Uterus (tissue), 3 donors: ENCODE measurements at regions not wholly inside any gene's neighbourhood (a gene's known extent, or its start where the extent isn't known, plus 50 kb on each side); places are given as distances from the start of the nearest gene placed in this dataset.

Source experiments
- DNase-seq, 2 donors: peaks; one replicate each; pipeline ENCODE4 v3.0.0-alpha.2; 2019 to 2020
- H3K27ac ChIP-seq, 2 donors: fragments of 200-600 bp; sonication (generic); 1 replicate in 1 of 2; 2 replicates in 1 of 2; pipeline ENCODE4 v1.5.1; 2016 to 2018
- H3K27me3 ChIP-seq, 2 donors: fragments of 200-600 bp; sonication (generic); one replicate each; pipeline ENCODE4 v1.5.1; 2018 to 2019; ENCODE audit warnings: control low read depth in 1 of 2
- H3K36me3 ChIP-seq, 2 donors: fragments of 200-600 bp; sonication (generic); one replicate each; pipeline ENCODE4 v1.5.1; 2019; ENCODE audit warnings: control low read depth in 1 of 2
- H3K4me1 ChIP-seq, 2 donors: fragments of 200-600 bp; sonication (generic); one replicate each; pipeline ENCODE4 v1.5.1; 2018 to 2019; ENCODE audit warnings: control low read depth in 1 of 2
- H3K4me3 ChIP-seq, 2 donors: fragments of 200-600 bp; sonication (generic); 1 replicate in 1 of 2; 2 replicates in 1 of 2; pipeline ENCODE4 v1.5.1; 2018 to 2019; ENCODE audit warnings: mild to moderate bottlenecking in 1 of 2
- H3K9me3 ChIP-seq, 2 donors: fragments of 200-600 bp; sonication (generic); one replicate each; pipeline ENCODE4 v1.5.1; 2019; ENCODE audit warnings: control low read depth in 1 of 2
- POLR2A ChIP-seq, 2 donors: fragments of 450-650 bp; IDR thresholded peaks; one replicate each; pipeline ENCODE4 v1.6.1; 2016; ENCODE audit warnings: antibody characterized with exemption in 2 of 2, mild to moderate bottlenecking in 1 of 2, moderate library complexity in 1 of 2
- intact Hi-C: fragments of 100-400 bp; cut with DNase I; formaldehyde crosslinking; loops from one replicate; pipeline ENCODE4 v1.15.1; 2023; ENCODE audit warnings: low total_unique reads
- TF ChIP-seq, protein P1 (sequence below), 4 experiments: fragments of 200-600 bp in 2 of 4; fragments of 450-650 bp in 2 of 4; sonication (generic) in 2 of 4; IDR thresholded peaks; one replicate each; pipeline ENCODE4 v1.5.1; 2016 to 2019; ENCODE audit warnings: antibody characterized with exemption in 4 of 4, mild to moderate bottlenecking in 2 of 4, moderate library complexity in 1 of 4
- donor health status: DM: yes; HTN: yes; CAD: no.

DNA sequence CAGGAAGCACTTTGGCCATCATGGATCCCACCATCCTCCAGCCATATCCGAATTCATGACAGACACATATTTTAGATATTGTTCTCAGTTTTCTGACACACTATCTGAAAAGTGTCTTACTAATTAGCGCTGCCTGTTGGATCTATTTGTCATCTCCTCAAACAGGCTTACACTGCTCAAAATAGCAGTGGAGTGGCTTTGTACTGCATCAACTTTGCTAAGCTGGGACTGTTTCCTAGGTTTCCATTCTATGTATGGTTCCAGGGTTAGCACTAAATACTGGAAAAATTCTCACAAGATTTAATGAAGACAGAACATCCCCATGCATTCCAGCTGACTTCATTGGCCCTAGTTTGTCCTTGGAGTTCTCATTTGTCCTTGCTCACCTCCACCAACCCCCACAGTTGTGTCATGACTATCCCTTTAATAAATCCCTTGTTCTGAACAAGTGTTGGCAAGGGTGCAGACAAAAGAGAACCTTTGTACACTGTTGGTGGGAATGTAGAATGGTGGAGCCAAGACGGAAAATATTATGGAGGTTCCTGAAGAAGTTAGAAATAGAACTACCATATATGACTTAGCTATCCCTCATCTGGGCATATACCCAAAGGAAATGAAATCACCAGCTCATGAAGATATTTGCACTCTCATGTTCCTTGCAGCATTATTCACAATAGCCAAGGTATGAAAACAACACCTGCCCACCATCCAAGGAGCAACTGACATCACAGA is 136.5 kb upstream of the RAI14 start:
- Histone ChIP-seq H3K27me3 (no peaks in the 10 kb centered on the region), H3K4me3 (no peak overlapping the region), H3K9me3 (no peaks in the 10 kb centered on the region), H3K36me3 (no peaks in the 10 kb centered on the region), H3K4me1 (no peaks in the 10 kb centered on the region), H3K27ac (peak overlapping the region; percentile 48 to 61)
- DNase-seq: no peak
- intact Hi-C loops: loop anchor here (5.0 to 10.0 kb wide), 2 partner anchors 135 to 378 kb away; partner anchors contain the start of gene RAI14
- TF ChIP-seq POLR2A (IDR thresholded peaks at IDR 0.05): no peak
- TF ChIP-seq, protein P1, sequence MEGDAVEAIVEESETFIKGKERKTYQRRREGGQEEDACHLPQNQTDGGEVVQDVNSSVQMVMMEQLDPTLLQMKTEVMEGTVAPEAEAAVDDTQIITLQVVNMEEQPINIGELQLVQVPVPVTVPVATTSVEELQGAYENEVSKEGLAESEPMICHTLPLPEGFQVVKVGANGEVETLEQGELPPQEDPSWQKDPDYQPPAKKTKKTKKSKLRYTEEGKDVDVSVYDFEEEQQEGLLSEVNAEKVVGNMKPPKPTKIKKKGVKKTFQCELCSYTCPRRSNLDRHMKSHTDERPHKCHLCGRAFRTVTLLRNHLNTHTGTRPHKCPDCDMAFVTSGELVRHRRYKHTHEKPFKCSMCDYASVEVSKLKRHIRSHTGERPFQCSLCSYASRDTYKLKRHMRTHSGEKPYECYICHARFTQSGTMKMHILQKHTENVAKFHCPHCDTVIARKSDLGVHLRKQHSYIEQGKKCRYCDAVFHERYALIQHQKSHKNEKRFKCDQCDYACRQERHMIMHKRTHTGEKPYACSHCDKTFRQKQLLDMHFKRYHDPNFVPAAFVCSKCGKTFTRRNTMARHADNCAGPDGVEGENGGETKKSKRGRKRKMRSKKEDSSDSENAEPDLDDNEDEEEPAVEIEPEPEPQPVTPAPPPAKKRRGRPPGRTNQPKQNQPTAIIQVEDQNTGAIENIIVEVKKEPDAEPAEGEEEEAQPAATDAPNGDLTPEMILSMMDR (IDR thresholded peaks at IDR 0.05): no peak

DNA sequence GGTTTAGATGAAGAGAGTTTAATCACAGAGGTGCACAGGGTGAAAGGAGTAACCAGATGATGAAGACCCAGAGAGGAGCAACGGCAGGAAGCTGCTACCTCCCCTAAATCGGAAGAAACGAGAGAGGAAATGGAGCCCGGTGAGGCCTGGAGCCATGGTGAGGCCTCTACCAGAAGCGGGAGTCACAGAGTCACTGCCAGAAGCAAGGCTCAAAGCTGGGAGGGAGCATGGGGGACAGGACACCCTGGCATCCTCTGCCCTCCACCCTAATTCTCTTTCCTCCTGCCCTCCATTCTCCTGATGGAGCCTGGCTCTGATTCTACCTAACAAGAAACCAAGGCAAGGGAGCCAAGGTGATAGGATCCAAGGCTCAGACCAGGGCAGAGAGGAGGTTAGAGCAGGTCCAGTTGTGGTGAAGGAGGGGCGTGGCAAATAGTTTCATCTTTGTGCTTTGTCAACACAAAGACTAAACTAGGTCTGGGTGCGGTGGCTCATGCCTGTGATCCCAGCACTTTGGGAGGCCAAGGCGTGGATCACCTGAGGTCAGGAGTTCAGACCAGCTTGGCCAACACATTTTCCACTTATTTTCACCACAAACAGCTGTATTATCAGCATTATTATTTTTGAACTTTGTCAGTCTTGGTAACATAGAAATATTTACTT is 134.4 kb upstream of the RAI14 start:
- Histone ChIP-seq H3K36me3 (no peaks in the 10 kb centered on the region), H3K4me3 (no peak overlapping the region), H3K27me3 (no peaks in the 10 kb centered on the region), H3K9me3 (no peaks in the 10 kb centered on the region), H3K4me1 (no peaks in the 10 kb centered on the region), H3K27ac (no peak overlapping the region)
- DNase-seq: no peak
- intact Hi-C loops: loop anchor here (5.0 to 10.0 kb wide), 2 partner anchors 133 to 376 kb away; partner anchors contain the start of gene RAI14
- TF ChIP-seq POLR2A (IDR thresholded peaks at IDR 0.05): no peak
- TF ChIP-seq, protein P1 (IDR thresholded peaks at IDR 0.05): no peak

DNA sequence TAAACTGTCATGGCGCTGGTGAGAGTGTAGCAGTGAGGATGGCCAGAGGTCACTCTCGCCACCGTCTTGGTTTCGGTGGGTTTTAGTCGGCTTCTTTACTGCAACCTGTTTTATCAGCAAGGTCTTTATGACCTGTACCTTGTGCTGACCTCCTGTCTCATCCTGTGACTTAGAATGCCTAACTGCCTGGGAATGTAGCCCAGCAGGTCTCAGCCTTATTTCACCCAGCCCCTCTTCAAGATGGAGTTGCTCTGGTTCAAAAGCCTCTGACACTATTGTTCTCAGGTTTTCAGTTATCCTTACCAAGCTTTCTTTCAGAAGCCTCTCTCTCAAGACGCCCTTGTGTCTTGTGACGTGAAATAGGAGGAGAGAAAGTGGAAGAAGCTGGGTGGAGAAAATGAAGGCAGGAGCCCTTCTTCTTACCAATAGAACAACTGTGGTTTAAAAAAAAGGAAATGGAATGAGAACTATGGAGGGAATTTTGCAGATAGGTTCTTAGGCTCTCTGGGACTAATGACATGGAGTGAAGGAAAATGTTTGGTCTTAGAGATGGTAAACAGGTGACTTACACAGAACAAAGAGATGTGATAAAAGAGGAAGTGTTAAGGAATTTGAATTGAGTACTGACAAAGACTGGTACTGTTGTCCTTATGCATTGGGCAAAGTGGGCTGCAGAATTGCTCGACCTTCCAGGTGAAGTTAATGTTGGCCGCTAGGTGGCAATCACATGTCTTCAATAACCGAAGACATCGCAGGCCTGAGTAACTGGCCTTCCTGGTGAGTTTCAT is 133.3 kb upstream of the RAI14 start:
- Histone ChIP-seq H3K9me3 (no peaks in the 10 kb centered on the region), H3K27me3 (no peaks in the 10 kb centered on the region), H3K4me3 (no peak overlapping the region), H3K4me1 (no peaks in the 10 kb centered on the region), H3K36me3 (no peaks in the 10 kb centered on the region), H3K27ac (peak overlapping the region; percentile 50 to 65)
- intact Hi-C loops: loop anchor here (5.0 to 10.0 kb wide), 2 partner anchors 132 to 375 kb away; partner anchors contain the start of gene RAI14
- no peak for TF ChIP-seq POLR2A (IDR thresholded peaks at IDR 0.05)
- TF ChIP-seq, protein P1 (IDR thresholded peaks at IDR 0.05): peak; percentile 66 to 83 (median 78)
- peak; percentile 72 to 89 for DNase-seq

DNA sequence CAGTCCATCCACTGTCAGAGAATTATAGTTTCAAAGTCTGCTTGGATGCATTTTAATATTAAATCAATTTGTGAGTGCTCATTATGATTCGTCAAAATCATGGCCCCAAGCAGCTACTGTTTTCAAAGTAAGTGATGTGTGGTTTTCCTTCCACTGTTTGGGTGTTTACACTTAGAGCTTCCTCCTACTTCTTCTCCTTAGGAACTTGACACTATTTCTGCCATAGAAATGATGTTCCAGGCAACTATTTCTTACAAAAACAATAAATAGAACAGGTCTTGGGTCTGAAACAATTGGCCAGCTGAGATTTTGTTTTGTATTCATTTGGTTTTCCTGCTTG is 132.8 kb upstream of the RAI14 start:
- Histone ChIP-seq H3K27ac (peak overlapping the region; percentile 54 to 65), H3K27me3 (no peaks in the 10 kb centered on the region), H3K36me3 (no peaks in the 10 kb centered on the region), H3K9me3 (no peaks in the 10 kb centered on the region), H3K4me3 (no peak overlapping the region), H3K4me1 (no peaks in the 10 kb centered on the region)
- TF ChIP-seq POLR2A (IDR thresholded peaks at IDR 0.05): no peak
- TF ChIP-seq, protein P1 (IDR thresholded peaks at IDR 0.05): no peak
- DNase-seq: no peak
- intact Hi-C loops: loop anchor here (5.0 to 10.0 kb wide), 2 partner anchors 131 to 374 kb away; partner anchors contain the start of gene RAI14
